H1 (cell line): ENCODE measurements at regions not wholly inside any gene's neighbourhood (a gene's known extent, or its start where the extent isn't known, plus 50 kb on each side); places are given as distances from the start of the nearest gene placed in this dataset.

Experiments used
- EP300 ChIP-seq, 2 experiments: IDR thresholded peaks; 1 replicate in 1 of 2; 2 replicates in 1 of 2; pipeline ENCODE4 v1.6.1; 2011 to 2012; ENCODE audit warnings: low read depth in 2 of 2, low read length in 2 of 2, mild to moderate bottlenecking in 2 of 2, borderline replicate concordance in 1 of 2, inconsistent platforms in 1 of 2, moderate library complexity in 1 of 2
- HDAC2 ChIP-seq, 2 experiments: fragments of 300-600 bp in 1 of 2; sonication (generic) in 1 of 2; IDR thresholded peaks; 2 replicates each; pipeline ENCODE4 v1.6.1; 2011 to 2012; ENCODE audit warnings: low read depth in 2 of 2, low read length in 2 of 2, mild to moderate bottlenecking in 2 of 2, moderate library complexity in 2 of 2, borderline replicate concordance in 1 of 2, inconsistent platforms in 1 of 2
- POLR2A ChIP-seq, 2 experiments: IDR thresholded peaks; 1 replicate in 1 of 2; 2 replicates in 1 of 2; pipeline ENCODE4 v1.6.1; 2011; ENCODE audit warnings: low read depth in 2 of 2, low read length in 2 of 2, mild to moderate bottlenecking in 2 of 2; ENCODE audit errors: control extremely low read depth in 1 of 2
- POLR2AphosphoS5 ChIP-seq: IDR thresholded peaks from 2 replicates; pipeline ENCODE4 v1.6.1; 2011; ENCODE audit warnings: low read depth, low read length
- SP1 ChIP-seq: IDR thresholded peaks from 2 replicates; pipeline ENCODE4 v1.6.1; 2011; ENCODE audit warnings: low read depth, low read length
- ZNF274 ChIP-seq: IDR thresholded peaks from 2 replicates; pipeline ENCODE4 v1.7.0; 2012; ENCODE audit warnings: low read length, borderline replicate concordance; ENCODE audit errors: extremely low read depth
- TF ChIP-seq, protein P1 (sequence below), 3 experiments: IDR thresholded peaks; 1 replicate in 2 of 3; 2 replicates in 1 of 3; pipeline versions ENCODE4 v1.5.1 to v1.6.1; 2011; ENCODE audit warnings: low read length in 3 of 3, mild to moderate bottlenecking in 3 of 3, inconsistent platforms in 2 of 3, low read depth in 1 of 3, moderate library complexity in 1 of 3; ENCODE audit not compliant: insufficient read depth in 1 of 3; ENCODE audit errors: control extremely low read depth in 1 of 3
- TF ChIP-seq, protein P2 (sequence below): IDR thresholded peaks from 2 replicates; pipeline ENCODE4 v1.6.1; 2012; ENCODE audit warnings: inconsistent platforms

DNA sequence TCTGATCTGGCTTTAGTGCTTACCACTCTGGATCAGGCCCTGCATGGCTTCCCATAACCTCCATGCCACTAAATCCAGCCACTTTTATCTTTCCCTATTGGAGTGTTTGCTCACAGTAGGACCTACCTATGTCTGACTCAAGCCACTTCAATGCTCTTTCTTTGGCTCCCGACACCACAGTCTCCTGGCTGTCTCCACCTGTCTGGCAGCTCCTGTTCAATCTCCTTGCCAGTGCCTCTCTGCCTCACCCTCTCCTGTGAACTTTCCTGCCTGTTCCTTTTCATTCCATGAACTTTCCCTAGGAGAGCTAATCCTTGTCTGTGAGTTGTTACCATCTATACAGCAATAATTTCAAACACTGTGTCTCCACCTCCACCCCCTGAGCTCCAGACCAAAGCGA is 82.6 kb upstream of the UCN3 start:
- TF ChIP-seq POLR2A (IDR thresholded peaks at IDR 0.05; ENCODE audit: control extremely low read depth in 1 of 2, low read depth in 2 of 2, low read length in 2 of 2): no peak
- TF ChIP-seq SP1: no peak
- no peak for TF ChIP-seq POLR2AphosphoS5
- TF ChIP-seq, protein P1, sequence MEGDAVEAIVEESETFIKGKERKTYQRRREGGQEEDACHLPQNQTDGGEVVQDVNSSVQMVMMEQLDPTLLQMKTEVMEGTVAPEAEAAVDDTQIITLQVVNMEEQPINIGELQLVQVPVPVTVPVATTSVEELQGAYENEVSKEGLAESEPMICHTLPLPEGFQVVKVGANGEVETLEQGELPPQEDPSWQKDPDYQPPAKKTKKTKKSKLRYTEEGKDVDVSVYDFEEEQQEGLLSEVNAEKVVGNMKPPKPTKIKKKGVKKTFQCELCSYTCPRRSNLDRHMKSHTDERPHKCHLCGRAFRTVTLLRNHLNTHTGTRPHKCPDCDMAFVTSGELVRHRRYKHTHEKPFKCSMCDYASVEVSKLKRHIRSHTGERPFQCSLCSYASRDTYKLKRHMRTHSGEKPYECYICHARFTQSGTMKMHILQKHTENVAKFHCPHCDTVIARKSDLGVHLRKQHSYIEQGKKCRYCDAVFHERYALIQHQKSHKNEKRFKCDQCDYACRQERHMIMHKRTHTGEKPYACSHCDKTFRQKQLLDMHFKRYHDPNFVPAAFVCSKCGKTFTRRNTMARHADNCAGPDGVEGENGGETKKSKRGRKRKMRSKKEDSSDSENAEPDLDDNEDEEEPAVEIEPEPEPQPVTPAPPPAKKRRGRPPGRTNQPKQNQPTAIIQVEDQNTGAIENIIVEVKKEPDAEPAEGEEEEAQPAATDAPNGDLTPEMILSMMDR (IDR thresholded peaks at IDR 0.05; ENCODE audit: control extremely low read depth in 1 of 3, insufficient read depth in 1 of 3, low read depth in 1 of 3, low read length in 3 of 3): no peak
- TF ChIP-seq EP300 (IDR thresholded peaks at IDR 0.05; ENCODE audit: borderline replicate concordance in 1 of 2, low read depth in 2 of 2, low read length in 2 of 2): no peak
- TF ChIP-seq ZNF274: no peak
- no peak for TF ChIP-seq HDAC2 (IDR thresholded peaks at IDR 0.05; ENCODE audit: borderline replicate concordance in 1 of 2, low read depth in 2 of 2, low read length in 2 of 2)
- TF ChIP-seq, protein P2, sequence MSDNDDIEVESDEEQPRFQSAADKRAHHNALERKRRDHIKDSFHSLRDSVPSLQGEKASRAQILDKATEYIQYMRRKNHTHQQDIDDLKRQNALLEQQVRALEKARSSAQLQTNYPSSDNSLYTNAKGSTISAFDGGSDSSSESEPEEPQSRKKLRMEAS: no peak
